GM20000 (cell line): ENCODE measurements at regions not wholly inside any gene's neighbourhood (a gene's known extent, or its start where the extent isn't known, plus 50 kb on each side); places are given as distances from the start of the nearest gene placed in this dataset.

Experiments used
- DNase-seq: peaks from one replicate; pipeline ENCODE4 v3.0.0; 2012; ENCODE audit warnings: low spot score
- TF ChIP-seq, protein P1 (sequence below): IDR thresholded peaks from 2 replicates; pipeline ENCODE4 v1.5.1; 2012; ENCODE audit warnings: mild to moderate bottlenecking, control low read depth; ENCODE audit errors: extremely low read depth, missing control alignments

DNA sequence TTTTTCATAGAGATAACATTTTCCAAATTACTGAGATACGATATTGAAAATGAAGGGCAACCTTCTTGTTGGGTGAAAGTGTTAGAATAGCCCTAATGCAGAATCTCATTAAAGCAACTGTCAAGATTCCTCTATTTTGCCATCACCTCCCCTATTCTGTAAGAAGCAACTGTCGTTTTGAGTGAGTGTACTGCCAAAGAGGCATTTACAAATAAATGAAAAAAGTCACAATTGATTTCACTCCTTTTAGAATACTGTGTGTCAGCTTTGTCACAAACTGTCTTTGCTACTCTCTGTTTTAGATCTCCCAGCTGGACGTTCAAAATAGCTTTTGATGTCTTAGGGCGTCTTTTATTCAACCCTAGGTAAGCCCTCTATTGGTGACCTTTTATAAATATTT, 322.8 kb upstream of the NAALADL2 start:
- DNase-seq = no peak
- TF ChIP-seq, protein P1, sequence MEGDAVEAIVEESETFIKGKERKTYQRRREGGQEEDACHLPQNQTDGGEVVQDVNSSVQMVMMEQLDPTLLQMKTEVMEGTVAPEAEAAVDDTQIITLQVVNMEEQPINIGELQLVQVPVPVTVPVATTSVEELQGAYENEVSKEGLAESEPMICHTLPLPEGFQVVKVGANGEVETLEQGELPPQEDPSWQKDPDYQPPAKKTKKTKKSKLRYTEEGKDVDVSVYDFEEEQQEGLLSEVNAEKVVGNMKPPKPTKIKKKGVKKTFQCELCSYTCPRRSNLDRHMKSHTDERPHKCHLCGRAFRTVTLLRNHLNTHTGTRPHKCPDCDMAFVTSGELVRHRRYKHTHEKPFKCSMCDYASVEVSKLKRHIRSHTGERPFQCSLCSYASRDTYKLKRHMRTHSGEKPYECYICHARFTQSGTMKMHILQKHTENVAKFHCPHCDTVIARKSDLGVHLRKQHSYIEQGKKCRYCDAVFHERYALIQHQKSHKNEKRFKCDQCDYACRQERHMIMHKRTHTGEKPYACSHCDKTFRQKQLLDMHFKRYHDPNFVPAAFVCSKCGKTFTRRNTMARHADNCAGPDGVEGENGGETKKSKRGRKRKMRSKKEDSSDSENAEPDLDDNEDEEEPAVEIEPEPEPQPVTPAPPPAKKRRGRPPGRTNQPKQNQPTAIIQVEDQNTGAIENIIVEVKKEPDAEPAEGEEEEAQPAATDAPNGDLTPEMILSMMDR = no peak

DNA sequence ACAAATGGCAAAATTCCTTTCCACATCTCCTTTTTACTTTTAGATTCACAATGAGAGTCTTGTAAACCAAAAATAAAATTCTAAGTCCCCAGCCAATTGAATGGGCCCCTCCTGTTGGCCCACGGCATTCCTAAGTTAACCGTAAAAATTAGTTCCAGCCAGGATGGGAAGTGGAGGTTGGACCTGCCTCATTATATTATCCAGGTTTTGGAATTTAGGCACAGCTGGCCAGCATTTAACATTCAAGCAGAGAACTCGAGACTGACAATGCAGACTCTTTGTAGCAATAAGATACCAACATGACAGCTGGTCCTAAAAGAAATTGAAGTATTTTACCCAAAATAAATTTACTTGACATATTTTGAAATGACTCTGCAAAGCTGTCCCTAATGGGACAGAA, 321.0 kb upstream of the NAALADL2 start:
- TF ChIP-seq, protein P1 = no peak

DNA sequence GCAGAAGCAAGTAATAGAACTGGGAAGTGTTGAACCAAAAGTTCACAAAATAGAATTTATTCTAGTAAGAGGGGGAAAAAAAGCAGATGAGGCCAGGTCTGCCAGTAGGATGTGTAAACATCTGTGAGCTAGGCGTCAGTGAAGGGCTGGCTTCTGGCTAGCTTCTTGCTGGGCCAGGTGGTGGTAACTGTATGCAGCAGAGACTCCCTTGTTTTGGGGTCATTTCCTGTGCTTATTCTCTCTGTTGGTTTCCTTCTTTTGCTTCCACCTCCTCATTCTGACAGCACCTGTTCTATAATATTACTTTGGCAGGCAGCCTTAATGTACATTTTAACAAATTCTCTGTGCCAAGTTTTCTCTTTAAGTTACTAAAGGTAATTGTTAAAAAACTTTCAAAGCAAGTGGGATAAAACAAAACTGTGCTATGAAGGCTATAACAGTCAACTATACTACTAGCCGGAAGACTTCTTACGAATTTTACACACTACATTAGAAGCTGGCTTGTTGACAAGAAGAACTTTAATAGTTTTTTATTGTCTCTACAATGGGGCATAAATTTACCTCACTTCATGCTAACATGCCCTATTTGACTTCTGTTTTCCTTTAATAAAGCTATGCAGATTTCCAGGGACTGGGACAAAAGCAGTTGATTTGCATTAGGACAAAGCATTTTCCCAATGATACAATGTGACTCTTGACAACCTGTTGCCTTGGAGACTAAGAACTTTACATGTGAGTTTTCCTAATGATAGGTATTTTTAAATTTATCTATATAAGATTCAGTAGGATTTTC, 318.8 kb upstream of the NAALADL2 start:
- TF ChIP-seq, protein P1 = no peak
- DNase-seq = no peak

More for the DNA sequence above, 321.0 kb upstream of the NAALADL2 start:
- DNase-seq = no peak

DNA sequence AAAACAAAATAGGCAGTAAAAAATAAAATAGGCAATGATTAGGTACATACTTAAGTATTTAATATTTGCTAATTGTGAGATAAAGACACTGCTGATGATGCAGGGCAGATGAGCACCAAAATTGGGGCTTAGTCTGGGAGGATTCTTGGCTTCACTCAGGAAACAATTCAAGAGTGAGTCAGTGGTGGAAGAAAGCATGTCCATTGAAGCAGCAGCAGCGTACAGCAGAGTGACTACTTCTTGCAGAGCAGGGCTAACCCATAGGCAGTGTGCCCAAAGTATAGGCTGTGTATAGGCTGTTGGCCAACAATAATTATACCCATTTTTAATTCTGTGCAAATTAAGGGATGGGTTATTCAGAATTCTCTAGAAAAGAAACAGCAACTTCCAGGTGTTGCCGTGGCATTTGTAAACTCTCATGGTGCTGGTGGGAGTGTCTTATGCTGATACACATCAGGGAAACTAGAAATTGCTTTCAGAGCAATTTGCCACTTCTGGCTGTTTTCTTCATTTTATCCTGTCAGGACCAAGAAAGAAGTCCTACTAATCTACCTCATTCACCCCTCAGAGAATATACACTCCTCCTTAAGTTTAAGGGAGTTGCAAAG, 317.3 kb upstream of the NAALADL2 start:
- TF ChIP-seq, protein P1 = no peak
- no peak for DNase-seq

DNA sequence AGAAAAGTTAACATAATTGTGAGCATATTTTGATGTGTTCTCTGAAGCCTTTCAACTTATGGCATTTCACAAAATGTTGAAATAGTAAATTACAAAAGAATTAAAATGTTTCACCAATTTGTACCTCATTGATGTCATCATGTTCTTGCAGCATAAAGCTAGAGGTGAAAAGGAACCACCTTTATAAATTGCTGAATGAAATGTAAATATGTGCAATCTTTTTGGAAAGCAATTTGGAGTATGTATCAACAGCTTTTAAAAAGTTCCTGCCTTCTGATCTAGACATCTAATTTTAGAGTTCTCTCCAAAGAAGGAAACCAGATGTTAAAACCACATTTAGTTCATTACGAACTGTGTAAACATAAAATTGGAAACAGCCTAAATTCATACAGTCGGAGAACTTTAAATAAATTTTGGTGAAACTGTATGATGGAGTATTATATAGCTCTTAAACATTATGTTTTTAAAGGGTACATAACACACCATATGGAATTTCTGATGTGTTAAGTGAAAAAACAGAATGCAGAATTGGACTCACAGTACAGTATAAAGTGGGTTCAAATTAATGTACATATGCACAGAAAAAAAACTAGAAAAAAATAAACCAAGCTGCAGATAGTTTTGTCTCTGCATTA, 311.2 kb upstream of the NAALADL2 start:
- TF ChIP-seq, protein P1 = no peak
- DNase-seq = no peak

DNA sequence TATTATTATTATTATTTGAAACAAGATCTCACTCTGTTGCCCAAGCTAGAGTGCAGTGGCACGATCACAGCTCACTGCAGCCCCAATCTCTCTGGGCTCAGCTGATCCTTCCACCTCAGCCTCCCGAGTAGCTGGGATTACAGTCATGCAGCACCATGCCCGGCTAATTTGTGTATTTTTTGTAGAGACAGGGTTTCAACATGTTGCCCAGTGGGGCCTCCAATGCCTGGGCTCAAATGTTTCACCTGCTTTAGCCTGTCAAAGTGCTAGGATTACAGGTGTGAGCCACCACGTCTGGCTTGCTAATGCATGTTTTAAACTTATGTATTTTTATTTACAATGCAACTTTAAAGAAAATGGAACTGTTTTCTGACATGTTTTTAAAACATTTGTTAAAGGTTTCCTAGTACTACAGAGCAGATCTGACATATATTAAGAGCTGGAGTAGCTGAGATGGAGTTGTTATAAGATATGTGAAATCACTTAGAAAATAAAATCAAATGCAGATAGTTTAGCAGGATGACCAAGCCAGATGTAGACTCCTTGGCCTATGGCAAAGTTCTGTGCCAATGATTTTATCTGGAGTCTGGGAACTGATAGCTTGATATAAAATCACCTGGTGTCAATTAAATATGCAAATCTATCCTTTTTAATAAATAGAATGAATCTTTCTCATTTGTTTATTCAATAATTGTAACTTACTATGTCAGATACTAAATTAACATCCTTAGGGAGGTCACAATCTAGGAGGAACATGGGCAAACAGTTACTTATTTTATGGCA, 310.1 kb upstream of the NAALADL2 start:
- DNase-seq = no peak
- TF ChIP-seq, protein P1 = no peak
